ENCODE measurements at regions not wholly inside any gene's neighbourhood (a gene's known extent, or its start where the extent isn't known, plus 50 kb on each side); places are given as distances from the start of the nearest gene placed in this dataset.
A peak's percentile ranks its signal among the peaks of the same experiment; 100 is the strongest.

DNA sequence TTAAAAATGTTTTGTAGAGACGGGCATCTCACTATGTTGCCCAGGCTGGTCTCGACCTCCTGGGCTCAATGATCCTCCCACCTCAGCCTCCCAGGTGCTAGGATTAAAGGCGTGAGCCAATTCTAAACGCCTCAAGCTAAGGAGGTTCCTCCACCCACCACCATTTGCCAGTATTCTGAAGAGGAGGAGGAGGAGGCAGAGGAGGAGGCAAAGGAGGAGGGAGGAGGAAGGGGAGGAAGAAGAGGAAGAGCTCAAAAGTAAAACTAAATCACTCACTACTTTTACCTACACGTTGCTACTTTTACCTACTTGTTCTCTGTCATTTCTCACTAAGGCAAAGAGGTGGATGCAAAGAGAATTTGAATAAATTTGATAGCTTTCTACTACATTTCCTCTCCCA lies 63.6 kb upstream of the ARID1B start:
- intact Hi-C loops (cut with DNase I) = no loop called here
- Histone ChIP-seq H3K27me3 (no peaks in the 10 kb centered on the region), H3K4me1 (no peaks in the 10 kb centered on the region), H3K4me3 (no peak overlapping the region), H3K36me3 (no peaks in the 10 kb centered on the region), H3K27ac (no peak overlapping the region), H3K9me3 (no peaks in the 10 kb centered on the region)
- ATAC-seq (no peak), DNase-seq (no peak)
- WGBS, 4 donors = 82 to 86% (median 84%) methylated on average over 5 of the region's 5 CpGs
- no peak for TF ChIP-seq POLR2A (IDR thresholded peaks at IDR 0.05)
- TF ChIP-seq, protein P1, sequence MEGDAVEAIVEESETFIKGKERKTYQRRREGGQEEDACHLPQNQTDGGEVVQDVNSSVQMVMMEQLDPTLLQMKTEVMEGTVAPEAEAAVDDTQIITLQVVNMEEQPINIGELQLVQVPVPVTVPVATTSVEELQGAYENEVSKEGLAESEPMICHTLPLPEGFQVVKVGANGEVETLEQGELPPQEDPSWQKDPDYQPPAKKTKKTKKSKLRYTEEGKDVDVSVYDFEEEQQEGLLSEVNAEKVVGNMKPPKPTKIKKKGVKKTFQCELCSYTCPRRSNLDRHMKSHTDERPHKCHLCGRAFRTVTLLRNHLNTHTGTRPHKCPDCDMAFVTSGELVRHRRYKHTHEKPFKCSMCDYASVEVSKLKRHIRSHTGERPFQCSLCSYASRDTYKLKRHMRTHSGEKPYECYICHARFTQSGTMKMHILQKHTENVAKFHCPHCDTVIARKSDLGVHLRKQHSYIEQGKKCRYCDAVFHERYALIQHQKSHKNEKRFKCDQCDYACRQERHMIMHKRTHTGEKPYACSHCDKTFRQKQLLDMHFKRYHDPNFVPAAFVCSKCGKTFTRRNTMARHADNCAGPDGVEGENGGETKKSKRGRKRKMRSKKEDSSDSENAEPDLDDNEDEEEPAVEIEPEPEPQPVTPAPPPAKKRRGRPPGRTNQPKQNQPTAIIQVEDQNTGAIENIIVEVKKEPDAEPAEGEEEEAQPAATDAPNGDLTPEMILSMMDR (IDR thresholded peaks at IDR 0.05) = no peak

DNA sequence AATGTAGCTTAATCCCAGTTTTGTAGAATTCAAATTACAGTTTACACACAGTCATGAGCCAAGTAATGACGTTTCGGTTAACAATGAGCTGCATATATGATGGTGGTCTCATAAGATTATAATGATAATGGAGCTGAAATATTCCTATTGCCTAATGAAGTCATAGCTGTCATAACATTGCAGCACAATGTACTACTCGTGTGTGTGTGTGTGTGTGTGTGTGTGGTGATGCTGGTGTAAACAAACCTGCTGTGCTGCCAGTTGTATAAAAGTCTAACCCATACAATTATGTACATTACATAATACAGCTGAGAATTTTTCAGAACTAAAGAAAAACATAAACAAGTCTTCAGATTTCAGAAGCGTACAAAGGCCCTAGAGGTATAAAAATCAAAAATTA lies 66.7 kb upstream of the ARID1B start:
- DNase-seq = no peak
- no peaks in the 10 kb centered on the region for H3K27me3 ChIP-seq
- no peaks in the 10 kb centered on the region for H3K36me3 ChIP-seq
- intact Hi-C loops (cut with DNase I) = no loop called here
- H3K27ac ChIP-seq = no peak overlapping the region
- TF ChIP-seq, protein P1 (IDR thresholded peaks at IDR 0.05) = no peak
- no peak for TF ChIP-seq POLR2A (IDR thresholded peaks at IDR 0.05)
- 78 to 86% (median 85%) methylated on average over 4 of the region's 4 CpGs for WGBS, 4 donors
- H3K9me3 ChIP-seq = no peaks in the 10 kb centered on the region
- no peaks in the 10 kb centered on the region for H3K4me1 ChIP-seq
- no peak for ATAC-seq
- H3K4me3 ChIP-seq = no peak overlapping the region

DNA sequence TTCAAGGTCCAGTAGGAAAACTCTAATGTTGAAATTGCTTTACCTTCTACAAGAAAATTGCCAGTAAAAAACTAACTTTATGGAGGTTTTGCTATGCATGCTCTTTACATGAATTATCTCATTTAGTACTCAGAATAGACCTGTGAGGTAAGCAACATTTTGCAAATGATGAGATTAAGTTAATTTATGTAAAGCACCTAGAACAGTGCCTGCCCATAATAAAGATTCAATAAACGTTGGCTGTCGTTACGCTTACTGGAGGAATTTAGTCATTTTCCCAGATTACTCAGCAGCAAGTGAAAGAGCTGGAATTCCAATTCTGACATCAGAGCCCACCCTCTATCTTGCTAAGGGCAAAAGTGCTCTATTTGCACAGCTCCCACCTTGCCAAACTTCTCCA lies 69.4 kb upstream of the ARID1B start:
- 82 to 89% (median 87%) methylated on average over 3 of the region's 3 CpGs for WGBS, 4 donors
- H3K27me3 ChIP-seq = no peaks in the 10 kb centered on the region
- intact Hi-C loops (cut with DNase I) = no loop called here
- H3K9me3 ChIP-seq = no peaks in the 10 kb centered on the region
- ATAC-seq = no peak
- no peak for TF ChIP-seq POLR2A (IDR thresholded peaks at IDR 0.05)
- H3K4me1 ChIP-seq = peaks cover 0 to 3% (median 0%) of the 10 kb centered on the region in 12 donors
- H3K36me3 ChIP-seq = no peaks in the 10 kb centered on the region
- no peak overlapping the region for H3K4me3 ChIP-seq
- H3K27ac ChIP-seq = no peak overlapping the region
- DNase-seq = no peak

DNA sequence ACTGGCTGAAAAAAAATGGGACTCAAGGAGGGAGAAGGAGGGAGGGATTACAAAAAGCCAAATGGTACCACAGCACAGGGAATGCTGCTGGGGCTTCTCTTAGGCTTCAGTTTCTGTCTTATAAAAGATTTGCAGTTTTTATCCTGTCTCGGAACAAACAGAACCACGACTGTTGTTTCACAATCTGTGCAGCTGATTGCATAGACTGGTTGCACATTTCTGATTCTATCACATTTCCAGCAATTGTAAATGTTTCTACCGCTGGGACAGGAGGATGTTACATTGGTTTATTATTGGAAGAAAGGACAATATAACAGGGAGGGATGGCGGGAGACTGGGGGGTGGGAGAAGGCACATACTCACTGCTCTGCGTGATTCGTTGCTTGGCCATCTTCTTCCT lies 73.5 kb upstream of the ARID1B start:
- H3K36me3 ChIP-seq = no peaks in the 10 kb centered on the region
- intact Hi-C loops (cut with DNase I) = loop anchor here in 1 of 10 donors (5.0 kb wide), 1 partner anchor 54 kb away; no protein-coding TSS in a partner anchor
- TF ChIP-seq, protein P1 (IDR thresholded peaks at IDR 0.05) = no peak
- TF ChIP-seq POLR2A (IDR thresholded peaks at IDR 0.05) = no peak
- H3K4me1 ChIP-seq = peaks cover 0 to 3% (median 0%) of the 10 kb centered on the region in 12 donors
- no peak for ATAC-seq
- H3K9me3 ChIP-seq = no peaks in the 10 kb centered on the region
- no peaks in the 10 kb centered on the region for H3K27me3 ChIP-seq
- 55 to 67% (median 66%) methylated on average over 6 of the region's 6 CpGs for WGBS, 4 donors
- peak overlapping the region in 3 of 12 donors; percentile 13 to 39 (median 28) for H3K27ac ChIP-seq
- no peak overlapping the region for H3K4me3 ChIP-seq
- DNase-seq = no peak

GRCh38 chr6:156701966-156702365 lies 75.2 kb upstream of the ARID1B start:
- no peak overlapping the region for H3K4me3 ChIP-seq
- no peaks in the 10 kb centered on the region for H3K27me3 ChIP-seq
- WGBS, 4 donors = 74 to 79% (median 76%) methylated on average over 4 of the region's 4 CpGs
- no peak for TF ChIP-seq POLR2A (IDR thresholded peaks at IDR 0.05)
- TF ChIP-seq, protein P1 (IDR thresholded peaks at IDR 0.05) = no peak
- DNase-seq = no peak
- no peaks in the 10 kb centered on the region for H3K9me3 ChIP-seq
- no peak overlapping the region for H3K27ac ChIP-seq
- peaks cover 0 to 17% (median 0%) of the 10 kb centered on the region in 12 donors for H3K4me1 ChIP-seq
- intact Hi-C loops (cut with DNase I) = loop anchor here in 1 of 10 donors (5.0 kb wide), 1 partner anchor 55 kb away; no protein-coding TSS in a partner anchor
- no peaks in the 10 kb centered on the region for H3K36me3 ChIP-seq
- no peak for ATAC-seq
